ENCODE measurements at regions not wholly inside any gene's neighbourhood (a gene's known extent, or its start where the extent isn't known, plus 50 kb on each side); places are given as distances from the start of the nearest gene placed in this dataset.

DNA sequence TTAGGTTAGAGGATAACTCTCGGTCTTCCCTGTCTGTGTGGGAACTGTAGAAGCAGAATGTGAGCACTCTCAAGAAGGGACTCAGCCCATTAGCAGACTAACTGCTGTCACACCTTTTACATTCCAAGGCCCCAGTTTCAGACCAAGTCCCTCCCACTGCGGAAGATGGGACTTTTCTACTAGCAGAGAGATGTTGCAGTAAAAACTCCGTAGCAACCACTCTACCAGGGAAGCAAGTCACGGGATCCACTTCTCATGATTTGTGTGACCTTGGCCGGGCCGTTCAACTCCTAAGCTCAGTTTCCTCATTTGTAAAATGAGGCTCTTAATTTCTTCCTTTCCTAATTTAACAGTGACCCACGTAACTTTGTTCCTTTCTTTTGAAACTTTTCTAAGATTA is 77.1 kb upstream of the SLC4A11 start:
- TF ChIP-seq, protein P1, sequence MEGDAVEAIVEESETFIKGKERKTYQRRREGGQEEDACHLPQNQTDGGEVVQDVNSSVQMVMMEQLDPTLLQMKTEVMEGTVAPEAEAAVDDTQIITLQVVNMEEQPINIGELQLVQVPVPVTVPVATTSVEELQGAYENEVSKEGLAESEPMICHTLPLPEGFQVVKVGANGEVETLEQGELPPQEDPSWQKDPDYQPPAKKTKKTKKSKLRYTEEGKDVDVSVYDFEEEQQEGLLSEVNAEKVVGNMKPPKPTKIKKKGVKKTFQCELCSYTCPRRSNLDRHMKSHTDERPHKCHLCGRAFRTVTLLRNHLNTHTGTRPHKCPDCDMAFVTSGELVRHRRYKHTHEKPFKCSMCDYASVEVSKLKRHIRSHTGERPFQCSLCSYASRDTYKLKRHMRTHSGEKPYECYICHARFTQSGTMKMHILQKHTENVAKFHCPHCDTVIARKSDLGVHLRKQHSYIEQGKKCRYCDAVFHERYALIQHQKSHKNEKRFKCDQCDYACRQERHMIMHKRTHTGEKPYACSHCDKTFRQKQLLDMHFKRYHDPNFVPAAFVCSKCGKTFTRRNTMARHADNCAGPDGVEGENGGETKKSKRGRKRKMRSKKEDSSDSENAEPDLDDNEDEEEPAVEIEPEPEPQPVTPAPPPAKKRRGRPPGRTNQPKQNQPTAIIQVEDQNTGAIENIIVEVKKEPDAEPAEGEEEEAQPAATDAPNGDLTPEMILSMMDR (IDR thresholded peaks at IDR 0.05), result no peak
- TF ChIP-seq POLR2A (IDR thresholded peaks at IDR 0.05), result no peak
- intact Hi-C loops (cut with DNase I; ENCODE audit: low total_unique reads), result loop anchor here (10.0 kb wide), 1 partner anchor 91 kb away; no protein-coding TSS in a partner anchor
- no peak overlapping the region for H3K4me3 ChIP-seq (ENCODE audit: low read depth, poor library complexity, severe bottlenecking)
- peak in 1 of 2 donors; percentile 58 for DNase-seq (ENCODE audit: low spot score in 2 of 2)
- 77 to 79% methylated on average over 7 of the region's 7 CpGs for WGBS, 2 donors

DNA sequence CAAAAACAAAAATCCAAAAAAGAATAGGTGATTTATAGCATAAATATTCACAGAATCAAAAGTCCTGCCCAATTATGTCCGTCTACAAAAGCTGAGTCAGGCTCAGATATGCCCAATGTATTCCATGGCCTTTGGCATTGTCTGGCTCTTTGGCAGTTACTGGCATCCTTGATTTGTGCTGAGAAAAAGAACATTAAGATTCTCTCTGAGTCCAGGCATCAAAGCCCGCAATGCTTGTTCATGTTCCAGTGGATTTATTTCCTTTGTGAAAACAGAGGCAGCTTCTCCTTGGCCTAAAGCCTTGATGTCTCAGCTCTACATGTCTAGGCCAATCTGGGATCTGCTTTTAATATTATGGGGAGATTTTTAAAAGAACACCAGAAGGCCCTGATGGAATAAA is 76.1 kb upstream of the SLC4A11 start:
- no peak for TF ChIP-seq POLR2A (IDR thresholded peaks at IDR 0.05)
- TF ChIP-seq, protein P1 (IDR thresholded peaks at IDR 0.05), result no peak
- WGBS, 2 donors, result 43 to 45% methylated on average over 2 of the region's 2 CpGs
- H3K4me3 ChIP-seq (ENCODE audit: low read depth, poor library complexity, severe bottlenecking), result no peak overlapping the region
- DNase-seq (ENCODE audit: low spot score in 2 of 2), result no peak
- intact Hi-C loops (cut with DNase I; ENCODE audit: low total_unique reads), result loop anchor here (10.0 kb wide), 1 partner anchor 90 kb away; no protein-coding TSS in a partner anchor

- 79 to 94% methylated on average over 1 of the region's 1 CpG for WGBS, 2 donors
- DNase-seq (ENCODE audit: low spot score in 2 of 2), result no peak
- H3K4me3 ChIP-seq (ENCODE audit: low read depth, poor library complexity, severe bottlenecking), result no peak overlapping the region
- intact Hi-C loops (cut with DNase I; ENCODE audit: low total_unique reads), result loop anchor here (10.0 kb wide), 1 partner anchor 90 kb away; no protein-coding TSS in a partner anchor
- TF ChIP-seq, protein P1 (IDR thresholded peaks at IDR 0.05), result no peak
Measured at GRCh38 chr20:3314391-3314790, 75.4 kb upstream of the SLC4A11 start.

DNA sequence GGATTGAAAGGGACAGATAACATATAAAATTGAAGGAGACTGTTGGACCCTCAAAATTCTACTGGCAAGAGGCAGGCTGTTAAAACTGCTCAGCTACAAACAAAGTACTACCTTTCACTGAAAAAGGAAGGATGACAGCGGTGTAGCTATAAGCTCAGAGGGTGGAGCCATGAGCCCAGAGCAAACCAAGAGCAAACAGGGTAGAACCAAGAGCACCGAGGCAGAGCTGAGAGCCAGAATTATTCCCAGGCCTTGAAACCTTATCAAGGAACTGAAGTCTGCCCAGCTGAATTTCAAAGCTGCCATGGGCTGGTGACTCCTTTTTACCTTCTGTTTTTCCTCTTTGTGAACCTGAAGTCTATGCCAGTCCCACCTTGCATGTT is 74.7 kb upstream of the SLC4A11 start:
- intact Hi-C loops (cut with DNase I; ENCODE audit: low total_unique reads), result loop anchor here (10.0 kb wide), 1 partner anchor 89 kb away; no protein-coding TSS in a partner anchor
- no peak overlapping the region for H3K4me3 ChIP-seq (ENCODE audit: low read depth, poor library complexity, severe bottlenecking)
- 46 to 50% methylated on average over 2 of the region's 2 CpGs for WGBS, 2 donors
- TF ChIP-seq, protein P1 (IDR thresholded peaks at IDR 0.05), result no peak
- TF ChIP-seq POLR2A (IDR thresholded peaks at IDR 0.05), result no peak
- no peak for DNase-seq (ENCODE audit: low spot score in 2 of 2)

DNA sequence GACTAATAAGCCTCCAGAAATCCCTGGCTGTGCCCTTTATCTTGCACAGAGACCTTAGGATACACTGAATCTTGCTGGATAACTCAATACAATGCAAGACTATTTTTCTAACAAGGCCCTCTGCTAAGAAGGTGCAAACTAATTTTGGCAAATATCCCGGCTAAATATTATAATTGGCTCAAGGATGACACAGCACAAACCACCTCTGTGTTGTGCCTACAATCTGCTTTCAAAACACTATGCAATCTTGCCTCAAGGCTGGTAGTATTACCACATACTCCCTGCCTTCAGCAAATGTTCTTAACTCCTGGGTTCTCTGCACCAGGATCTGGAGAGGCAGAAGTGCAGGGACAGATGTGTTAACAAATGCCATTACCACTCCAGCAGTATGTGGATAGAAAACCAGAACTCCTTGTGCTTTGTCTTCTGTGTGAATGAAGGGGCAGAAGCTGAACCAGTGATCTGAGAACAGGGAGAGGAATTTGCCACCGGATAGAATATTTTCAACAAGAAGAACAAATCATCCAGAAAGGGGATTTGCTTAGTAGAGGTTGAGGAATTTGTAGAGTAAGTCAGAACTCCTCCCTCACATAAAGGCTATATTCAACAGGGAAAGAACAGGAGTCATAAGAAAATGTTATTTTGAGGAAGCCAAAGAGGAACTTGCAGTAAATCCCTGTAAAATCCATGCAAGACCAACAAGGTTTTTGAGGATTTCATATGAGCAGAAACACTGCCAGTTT is 74.1 kb upstream of the SLC4A11 start:
- intact Hi-C loops (cut with DNase I; ENCODE audit: low total_unique reads), result loop anchor here (10.0 kb wide), 1 partner anchor 88 kb away; no protein-coding TSS in a partner anchor
- peak in 1 of 2 donors; percentile 50 for DNase-seq (ENCODE audit: low spot score in 2 of 2)
- TF ChIP-seq, protein P1 (IDR thresholded peaks at IDR 0.05), result no peak
- no peak for TF ChIP-seq POLR2A (IDR thresholded peaks at IDR 0.05)
- 41 to 55% methylated on average over 2 of the region's 2 CpGs for WGBS, 2 donors
- H3K4me3 ChIP-seq (ENCODE audit: low read depth, poor library complexity, severe bottlenecking), result no peak overlapping the region
